HUES48 (cell line): ENCODE measurements at regions not wholly inside any gene's neighbourhood (a gene's known extent, or its start where the extent isn't known, plus 50 kb on each side); places are given as distances from the start of the nearest gene placed in this dataset.
"Not testable (repeated sequence)": the region's sequence is repeated elsewhere in the genome, so short reads cannot be mapped to it uniquely, and the experiment has no call there.

ENCODE experiments used
- H3K27ac ChIP-seq: one replicate; pipeline ENCODE4 v1.7.0; 2013; ENCODE audit warnings: low read depth, low read length, inconsistent platforms
- H3K27me3 ChIP-seq: 2 replicates; pipeline ENCODE4 v1.6.1; 2013; ENCODE audit warnings: mild to moderate bottlenecking, low read length; ENCODE audit not compliant: control insufficient read depth, insufficient read depth
- H3K36me3 ChIP-seq: 2 replicates; pipeline ENCODE4 v1.6.1; 2013; ENCODE audit warnings: low read length; ENCODE audit not compliant: control insufficient read depth, insufficient read depth
- H3K4me1 ChIP-seq: 2 replicates; pipeline ENCODE4 v1.6.1; 2013; ENCODE audit warnings: mild to moderate bottlenecking, low read length; ENCODE audit not compliant: control insufficient read depth, insufficient read depth
- H3K4me3 ChIP-seq: 2 replicates; pipeline ENCODE4 v1.5.1; 2013; ENCODE audit warnings: mild to moderate bottlenecking, low read depth, low read length
- H3K9ac ChIP-seq: 2 replicates; pipeline ENCODE4 v1.6.1; 2013; ENCODE audit warnings: mild to moderate bottlenecking, low read depth, low read length, moderate library complexity
- H3K9me3 ChIP-seq: 2 replicates; pipeline ENCODE4 v1.6.1; 2013; ENCODE audit warnings: low read length; ENCODE audit not compliant: control insufficient read depth, insufficient read depth

- Histone ChIP-seq H3K4me1 (no peaks in the 10 kb centered on the region), H3K9me3 (peaks cover 13% of the 10 kb centered on the region), H3K27ac (no peak overlapping the region), H3K4me3 (no peak overlapping the region), H3K9ac (no peak overlapping the region), H3K36me3 (no peaks in the 10 kb centered on the region), H3K27me3 (no peaks in the 10 kb centered on the region)
Observed at GRCh38 chr21:27555996-27556395, 589.1 kb upstream of the ADAMTS5 start.

- Histone ChIP-seq H3K4me1 (no peaks in the 10 kb centered on the region), H3K36me3 (no peaks in the 10 kb centered on the region)
Observed at GRCh38 chr21:27550287-27550686, 583.4 kb upstream of the ADAMTS5 start.

GRCh38 chr21:27548486-27548885 lies 581.6 kb upstream of the ADAMTS5 start:
- H3K9me3 ChIP-seq, result peaks cover 14% of the 10 kb centered on the region

More at GRCh38 chr21:27550287-27550686, 583.4 kb upstream of the ADAMTS5 start:
- no peaks in the 10 kb centered on the region for H3K27me3 ChIP-seq
- H3K27ac ChIP-seq, result no peak overlapping the region
- no peak overlapping the region for H3K4me3 ChIP-seq
- H3K9ac ChIP-seq, result no peak overlapping the region
- peaks cover 14% of the 10 kb centered on the region for H3K9me3 ChIP-seq

GRCh38 chr21:27545754-27546349 lies 579.0 kb upstream of the ADAMTS5 start:
- H3K9me3 ChIP-seq, result no peaks in the 10 kb centered on the region
- H3K4me3 ChIP-seq, result no peak overlapping the region
- H3K27me3 ChIP-seq, result no peaks in the 10 kb centered on the region
- H3K9ac ChIP-seq, result no peak overlapping the region
- H3K27ac ChIP-seq, result no peak overlapping the region
- H3K4me1 ChIP-seq, result no peaks in the 10 kb centered on the region
- no peaks in the 10 kb centered on the region for H3K36me3 ChIP-seq

More at GRCh38 chr21:27548486-27548885, 581.6 kb upstream of the ADAMTS5 start:
- no peaks in the 10 kb centered on the region for H3K4me1 ChIP-seq
- H3K4me3 ChIP-seq, result no peak overlapping the region
- H3K9ac ChIP-seq, result no peak overlapping the region
- no peaks in the 10 kb centered on the region for H3K36me3 ChIP-seq
- H3K27me3 ChIP-seq, result no peaks in the 10 kb centered on the region
- H3K27ac ChIP-seq, result no peak overlapping the region

- H3K36me3 ChIP-seq, H3K27ac ChIP-seq, H3K9me3 ChIP-seq, H3K4me1 ChIP-seq, H3K4me3 ChIP-seq, H3K27me3 ChIP-seq, H3K9ac ChIP-seq: not testable (repeated sequence)
Observed at GRCh38 chr21:27542126-27542525, 575.2 kb upstream of the ADAMTS5 start.

GRCh38 chr21:27536319-27536718 lies 569.4 kb upstream of the ADAMTS5 start:
- no peaks in the 10 kb centered on the region for H3K4me1 ChIP-seq
- no peaks in the 10 kb centered on the region for H3K27me3 ChIP-seq
- no peaks in the 10 kb centered on the region for H3K9me3 ChIP-seq
- H3K4me3 ChIP-seq, result no peak overlapping the region
- no peaks in the 10 kb centered on the region for H3K36me3 ChIP-seq
- no peak overlapping the region for H3K9ac ChIP-seq
- no peak overlapping the region for H3K27ac ChIP-seq

- Histone ChIP-seq H3K4me1 (no peaks in the 10 kb centered on the region), H3K36me3 (no peaks in the 10 kb centered on the region), H3K4me3 (no peak overlapping the region), H3K27me3 (no peaks in the 10 kb centered on the region), H3K27ac (no peak overlapping the region), H3K9me3 (no peaks in the 10 kb centered on the region), H3K9ac (no peak overlapping the region)
Observed at GRCh38 chr21:27535188-27535587, 568.3 kb upstream of the ADAMTS5 start.

GRCh38 chr21:27534206-27534605 lies 567.3 kb upstream of the ADAMTS5 start:
- Histone ChIP-seq H3K27ac (no peak overlapping the region), H3K4me1 (no peaks in the 10 kb centered on the region), H3K27me3 (no peaks in the 10 kb centered on the region), H3K9me3 (no peaks in the 10 kb centered on the region), H3K36me3 (no peaks in the 10 kb centered on the region), H3K4me3 (no peak overlapping the region), H3K9ac (no peak overlapping the region)

- Histone ChIP-seq H3K36me3 (no peaks in the 10 kb centered on the region), H3K4me3 (no peak overlapping the region), H3K9me3 (no peaks in the 10 kb centered on the region), H3K27ac (no peak overlapping the region), H3K9ac (no peak overlapping the region), H3K4me1 (no peaks in the 10 kb centered on the region), H3K27me3 (no peaks in the 10 kb centered on the region)
Observed at GRCh38 chr21:27532076-27532475, 565.2 kb upstream of the ADAMTS5 start.

GRCh38 chr21:27528697-27529096 lies 561.8 kb upstream of the ADAMTS5 start:
- Histone ChIP-seq H3K36me3 (no peaks in the 10 kb centered on the region), H3K4me3 (no peak overlapping the region), H3K27me3 (no peaks in the 10 kb centered on the region), H3K9ac (no peak overlapping the region), H3K27ac (no peak overlapping the region), H3K4me1 (no peaks in the 10 kb centered on the region), H3K9me3 (no peaks in the 10 kb centered on the region)

- H3K9ac ChIP-seq, result no peak overlapping the region
- no peaks in the 10 kb centered on the region for H3K27me3 ChIP-seq
- H3K36me3 ChIP-seq, result no peaks in the 10 kb centered on the region
- H3K4me1 ChIP-seq, result no peaks in the 10 kb centered on the region
- peaks cover 5% of the 10 kb centered on the region for H3K9me3 ChIP-seq
- H3K27ac ChIP-seq, result no peak overlapping the region
- H3K4me3 ChIP-seq, result no peak overlapping the region
Observed at GRCh38 chr21:27526451-27526850, 559.6 kb upstream of the ADAMTS5 start.

- no peak overlapping the region for H3K4me3 ChIP-seq
- H3K27ac ChIP-seq, result no peak overlapping the region
- H3K9ac ChIP-seq, result no peak overlapping the region
- H3K9me3 ChIP-seq, result peaks cover 5% of the 10 kb centered on the region
- no peaks in the 10 kb centered on the region for H3K27me3 ChIP-seq
- no peaks in the 10 kb centered on the region for H3K4me1 ChIP-seq
- H3K36me3 ChIP-seq, result no peaks in the 10 kb centered on the region
Observed at GRCh38 chr21:27525780-27526179, 558.9 kb upstream of the ADAMTS5 start.
